ENCODE measurements at regions not wholly inside any gene's neighbourhood (a gene's known extent, or its start where the extent isn't known, plus 50 kb on each side); places are given as distances from the start of the nearest gene placed in this dataset.
A peak's percentile ranks its signal among the peaks of the same experiment; 100 is the strongest.
"Not testable (repeated sequence)": the region's sequence is repeated elsewhere in the genome, so short reads cannot be mapped to it uniquely, and the experiment has no call there.

- DNase-seq: not testable (repeated sequence)
Measured at GRCh38 chr6:94687255-94687654, 890.1 kb upstream of the MANEA start.

GRCh38 chr6:94683409-94683808 lies 893.9 kb upstream of the MANEA start:
- no peak for DNase-seq

- no peak for DNase-seq
Measured at GRCh38 chr6:94680669-94681212, 896.6 kb upstream of the MANEA start.

- DNase-seq: peak; percentile 70
Measured at GRCh38 chr6:94673251-94673650, 904.1 kb upstream of the MANEA start.

DNA sequence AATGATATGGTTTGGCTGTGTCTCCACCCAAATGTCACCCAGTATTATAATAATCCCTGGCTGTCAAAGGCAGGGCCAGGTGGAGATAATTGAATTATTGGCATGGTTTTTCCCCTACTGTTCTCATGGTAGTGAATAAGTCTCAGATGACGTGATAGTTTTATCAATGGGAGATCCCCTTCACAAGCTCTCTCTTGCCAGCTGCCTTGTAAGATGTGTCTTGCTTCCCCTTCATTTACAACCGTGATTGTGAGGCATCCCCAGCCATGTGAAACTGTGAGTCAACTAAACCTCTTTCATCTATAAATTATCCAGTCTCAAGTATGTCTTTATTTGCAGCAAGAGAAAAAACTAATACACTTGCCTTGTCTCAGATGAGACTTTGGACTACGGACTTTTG lies 907.3 kb upstream of the MANEA start:
- DNase-seq: no peak

DNA sequence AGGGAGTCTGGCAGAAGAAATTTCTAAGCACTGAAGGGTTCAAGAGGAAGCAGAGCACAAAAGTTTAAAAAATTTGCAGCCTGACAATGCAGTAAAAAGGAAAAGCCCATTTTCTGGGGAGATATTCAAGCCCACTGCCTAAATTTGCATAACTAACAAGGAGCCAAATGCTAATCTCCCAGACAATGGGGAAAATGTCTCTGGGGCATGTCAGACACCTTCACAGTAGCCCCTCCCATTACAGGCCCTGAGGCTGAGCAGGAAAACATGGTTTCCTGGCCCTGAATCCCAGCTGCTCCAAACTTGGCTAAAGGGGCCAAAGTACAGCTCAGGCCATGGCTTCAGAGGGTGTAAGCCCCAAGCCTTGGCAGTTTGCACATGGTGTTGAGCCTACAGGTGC lies 908.5 kb upstream of the MANEA start:
- no peak for DNase-seq

DNA sequence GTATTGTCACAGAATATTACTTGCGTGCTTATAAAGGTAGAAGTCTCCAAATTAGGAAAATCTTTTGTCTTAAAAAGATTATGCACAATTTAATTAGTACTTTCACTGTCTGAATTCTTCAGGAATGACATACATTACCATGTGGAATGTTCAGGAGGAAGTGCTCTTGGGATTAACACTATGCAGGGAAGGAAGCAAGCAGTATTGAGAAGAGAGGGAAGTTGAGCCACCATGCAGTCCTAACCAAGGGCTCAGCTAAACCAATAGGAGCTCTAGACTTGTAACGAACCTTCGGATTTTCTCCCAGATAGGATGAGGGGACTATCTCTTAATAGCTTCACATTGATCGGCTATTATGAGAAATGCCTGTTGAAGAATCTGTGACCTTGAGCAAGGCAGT lies 918.4 kb upstream of the MANEA start:
- DNase-seq: no peak

DNA sequence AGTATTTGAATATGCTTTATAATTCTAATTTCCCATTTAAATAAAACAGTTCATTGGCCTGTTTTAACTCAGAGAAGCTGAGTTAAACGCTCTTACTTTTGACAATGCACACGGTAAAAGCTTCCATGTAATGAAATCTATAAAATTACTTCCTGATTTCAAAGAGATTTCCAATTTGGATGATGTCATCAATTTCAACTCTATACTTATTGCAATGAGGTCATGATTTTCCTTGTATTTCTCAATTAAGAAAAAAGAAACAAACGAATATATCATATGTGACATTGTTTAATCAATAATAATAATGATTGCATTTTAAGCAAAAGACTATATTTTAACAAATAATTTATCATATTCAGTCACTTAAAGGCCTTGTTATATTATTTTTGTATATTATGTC lies 926.1 kb upstream of the MANEA start:
- DNase-seq: peak; percentile 6

DNA sequence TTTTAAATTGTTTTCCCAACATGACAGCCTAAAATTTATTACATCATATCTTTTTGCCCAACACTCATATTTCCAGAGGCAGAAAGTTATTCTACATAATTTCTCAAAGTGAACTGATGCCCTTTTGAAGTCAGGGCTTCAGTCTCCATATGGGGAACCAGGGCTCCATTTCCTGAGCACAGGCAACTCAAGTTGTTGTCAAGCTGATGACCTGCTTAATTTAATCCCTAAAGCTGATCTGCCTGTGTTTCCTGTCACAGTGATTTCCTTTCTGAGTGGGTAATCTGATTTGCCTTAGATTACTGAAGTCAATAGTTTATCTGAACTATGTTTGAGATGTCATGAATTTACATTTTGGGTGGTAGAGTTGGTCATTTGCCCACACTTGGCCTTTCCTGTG lies 932.1 kb upstream of the MANEA start:
- DNase-seq: peak; percentile 29

DNA sequence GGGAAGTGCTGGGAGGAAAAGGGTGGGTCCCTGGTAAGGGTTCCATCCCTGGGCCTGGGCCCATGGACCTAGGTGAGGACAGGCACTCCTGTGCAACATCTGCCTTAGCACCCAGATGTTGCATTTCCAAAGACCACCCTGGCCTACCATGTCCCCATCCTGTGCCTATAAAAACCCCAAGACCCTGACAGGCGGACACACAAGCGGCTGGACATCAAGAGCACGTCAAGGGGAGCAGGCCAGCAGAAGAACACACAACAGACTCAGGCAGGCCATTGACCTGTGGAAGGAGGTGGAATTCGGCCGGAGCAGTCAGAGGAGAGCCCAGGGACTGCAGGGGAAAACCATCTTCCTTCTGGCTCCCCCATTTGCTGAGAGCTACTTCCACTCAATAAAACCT lies 937.8 kb upstream of the MANEA start:
- DNase-seq: no peak

GRCh38 chr6:94636780-94637385 lies 940.5 kb upstream of the MANEA start:
- DNase-seq: peak; percentile 79

DNA sequence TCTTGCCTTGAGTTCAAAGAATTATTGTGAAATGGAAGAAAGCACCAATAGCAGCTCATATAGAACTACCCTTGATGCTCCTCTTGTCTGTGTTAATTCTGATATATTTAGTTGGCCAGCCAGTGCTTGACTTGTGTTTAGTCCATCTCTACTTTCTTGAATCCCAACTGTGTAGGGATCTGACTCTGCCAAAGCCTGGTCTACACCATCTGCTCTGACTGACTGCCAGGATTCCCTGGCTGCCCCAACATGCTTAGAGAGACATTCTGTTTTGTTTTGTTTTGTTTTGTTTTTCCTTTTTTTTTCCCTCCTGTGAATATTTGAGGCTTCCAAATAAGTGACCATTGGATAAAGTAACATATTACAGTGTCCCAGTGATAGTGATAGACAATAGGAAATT lies 953.7 kb upstream of the MANEA start:
- no peak for DNase-seq

DNA sequence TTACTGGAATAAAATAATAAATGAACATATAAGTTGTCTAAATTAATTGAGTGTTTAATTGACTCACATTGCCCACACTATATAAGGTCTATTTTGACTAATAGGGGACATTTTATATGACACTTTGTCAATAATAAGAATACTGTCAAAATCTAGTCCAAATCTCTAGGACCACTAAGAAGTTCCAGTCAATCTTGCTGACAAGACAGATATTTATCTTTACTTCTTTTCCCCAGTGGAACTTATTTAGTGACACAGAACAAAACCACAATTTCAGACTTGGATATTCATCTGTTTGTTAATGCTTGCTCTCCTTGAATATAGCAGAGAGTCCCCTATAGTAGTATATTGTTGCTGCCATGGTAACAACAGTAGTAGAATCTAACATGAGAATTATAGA lies 954.6 kb upstream of the MANEA start:
- DNase-seq: no peak

- no peak for DNase-seq
Measured at GRCh38 chr6:94600636-94601035, 976.7 kb upstream of the MANEA start.

- no peak for DNase-seq
Measured at GRCh38 chr6:94597487-94597886, 979.8 kb upstream of the MANEA start.

DNA sequence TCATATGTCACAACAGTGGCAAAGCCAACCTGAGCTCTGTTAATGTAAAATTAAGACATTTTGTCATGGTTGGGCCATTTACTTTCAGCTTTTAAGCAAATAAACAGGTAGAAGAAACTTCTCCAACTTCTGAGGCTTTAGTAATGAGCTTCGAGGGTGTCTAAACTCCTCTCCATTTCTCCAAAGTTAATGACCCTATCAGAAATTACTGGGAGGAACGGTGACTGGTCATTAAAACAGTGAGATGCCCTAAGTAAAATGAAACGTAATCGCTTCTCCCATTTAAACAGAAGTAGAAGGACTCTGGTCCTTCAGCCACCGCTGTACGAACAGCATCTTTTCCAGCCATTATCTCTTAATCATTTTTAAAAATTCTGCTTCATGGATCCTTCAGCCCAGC lies 986.9 kb upstream of the MANEA start:
- no peak for DNase-seq

DNA sequence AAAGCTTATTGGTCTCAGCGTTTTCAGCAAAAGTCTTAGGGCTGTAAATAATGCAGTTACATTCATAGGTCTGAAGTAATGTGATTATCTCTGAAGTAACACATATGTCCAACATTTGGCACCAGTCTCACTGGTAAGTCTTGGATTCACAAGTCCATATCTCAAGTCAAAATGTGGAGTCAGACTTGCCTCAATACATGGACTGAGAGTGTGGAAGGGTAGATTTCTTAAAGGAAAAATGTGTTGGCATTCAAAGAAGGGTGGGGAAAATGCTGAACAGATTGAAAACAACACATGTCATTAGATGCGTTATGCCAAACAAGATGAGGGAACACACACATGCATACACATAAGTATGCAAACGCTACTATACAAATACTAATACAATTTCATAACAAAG lies 989.0 kb upstream of the MANEA start:
- DNase-seq: no peak

DNA sequence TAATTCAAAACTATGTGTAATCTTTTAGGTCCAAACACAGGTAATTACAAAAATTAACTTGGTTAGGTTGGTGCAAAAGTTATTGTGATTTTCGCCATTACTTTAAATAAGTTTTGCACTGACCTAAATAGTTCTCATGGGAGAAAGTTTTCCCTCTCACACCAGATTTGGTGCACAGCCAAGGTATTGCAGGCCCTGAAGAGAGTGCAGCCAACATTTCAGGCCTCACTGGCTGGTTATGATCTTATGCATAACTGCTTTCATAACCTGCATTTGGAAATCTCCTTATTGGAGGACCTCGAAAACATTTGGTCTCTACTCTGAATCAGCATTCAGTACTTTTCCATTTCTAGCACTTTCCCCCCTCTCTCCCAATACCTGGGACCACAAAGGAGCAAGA lies 993.1 kb upstream of the MANEA start:
- no peak for DNase-seq

DNA sequence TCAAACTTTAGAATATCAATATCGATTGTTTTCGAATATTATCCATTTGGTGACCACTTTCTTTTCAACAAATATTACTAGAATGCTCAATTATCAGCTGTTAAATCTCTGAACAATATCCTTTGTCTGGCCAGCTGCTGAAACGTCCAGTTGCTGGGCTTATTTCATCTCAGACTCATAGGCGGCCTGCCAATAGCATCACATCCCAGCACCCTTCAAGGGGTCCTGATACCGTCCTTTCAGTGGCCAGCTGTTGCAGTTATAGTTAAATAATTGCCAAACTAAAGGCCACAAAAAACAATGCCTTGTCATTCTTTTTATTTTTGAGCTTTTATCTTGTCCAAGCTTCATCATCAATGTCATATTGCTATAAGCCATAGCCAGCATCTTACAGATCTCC lies 1006.8 kb upstream of the MANEA start:
- no peak for DNase-seq

GRCh38 chr6:94562846-94563245 lies 1014.5 kb upstream of the MANEA start:
- no peak for DNase-seq

- no peak for DNase-seq
Measured at GRCh38 chr6:94559829-94560537, 1017.4 kb upstream of the MANEA start.

- not testable (repeated sequence) for DNase-seq
Measured at GRCh38 chr6:94557207-94557606, 1020.1 kb upstream of the MANEA start.

GRCh38 chr6:94548201-94548600 lies 1029.1 kb upstream of the MANEA start:
- no peak for DNase-seq

GRCh38 chr6:94535798-94536197 lies 1041.5 kb upstream of the MANEA start:
- DNase-seq: no peak

All from DMS53 (cell line).